H1 (cell line): ENCODE measurements at regions not wholly inside any gene's neighbourhood (a gene's known extent, or its start where the extent isn't known, plus 50 kb on each side); places are given as distances from the start of the nearest gene placed in this dataset.

ENCODE experiments used
- EZH2 ChIP-seq: fragments of 200-600 bp; sonication (generic); IDR thresholded peaks from 2 replicates; pipeline ENCODE4 v1.7.1; 2012; ENCODE audit warnings: low read depth, mild to moderate bottlenecking, moderate library complexity, low read length, inconsistent platforms; ENCODE audit not compliant: severe bottlenecking
- HDAC2 ChIP-seq, 2 experiments: fragments of 300-600 bp in 1 of 2; sonication (generic) in 1 of 2; IDR thresholded peaks; 2 replicates each; pipeline ENCODE4 v1.6.1; 2011 to 2012; ENCODE audit warnings: low read depth in 2 of 2, low read length in 2 of 2, mild to moderate bottlenecking in 2 of 2, moderate library complexity in 2 of 2, borderline replicate concordance in 1 of 2, inconsistent platforms in 1 of 2
- POLR2AphosphoS5 ChIP-seq: IDR thresholded peaks from 2 replicates; pipeline ENCODE4 v1.6.1; 2011; ENCODE audit warnings: low read depth, low read length
- SIN3A ChIP-seq, 2 experiments: IDR thresholded peaks in 1 of 2; conservative IDR thresholded peaks in 1 of 2; 2 replicates each; pipeline ENCODE4 v1.6.1; 2011 to 2012; ENCODE audit warnings: low read length in 2 of 2, improper control_type of control experiment in 1 of 2, low read depth in 1 of 2, mild to moderate bottlenecking in 1 of 2
- SIX5 ChIP-seq: IDR thresholded peaks from 2 replicates; pipeline ENCODE4 v1.6.1; 2011; ENCODE audit warnings: mild to moderate bottlenecking, low read depth, low read length
- TF ChIP-seq, protein P1 (sequence below), 3 experiments: IDR thresholded peaks; 1 replicate in 2 of 3; 2 replicates in 1 of 3; pipeline versions ENCODE4 v1.5.1 to v1.6.1; 2011; ENCODE audit warnings: low read length in 3 of 3, mild to moderate bottlenecking in 3 of 3, inconsistent platforms in 2 of 3, low read depth in 1 of 3, moderate library complexity in 1 of 3; ENCODE audit not compliant: insufficient read depth in 1 of 3; ENCODE audit errors: control extremely low read depth in 1 of 3
- TF ChIP-seq, protein P2 (sequence below): IDR thresholded peaks from 2 replicates; pipeline ENCODE4 v1.6.1; 2011; ENCODE audit warnings: low read length, improper control_type of control experiment
- TF ChIP-seq, protein P3 (sequence below): IDR thresholded peaks from 2 replicates; pipeline ENCODE4 v1.6.1; 2012; ENCODE audit warnings: inconsistent platforms

GRCh38 chr13:84234416-84234815, 352.1 kb upstream of the SLITRK1 start:
- TF ChIP-seq, protein P1, sequence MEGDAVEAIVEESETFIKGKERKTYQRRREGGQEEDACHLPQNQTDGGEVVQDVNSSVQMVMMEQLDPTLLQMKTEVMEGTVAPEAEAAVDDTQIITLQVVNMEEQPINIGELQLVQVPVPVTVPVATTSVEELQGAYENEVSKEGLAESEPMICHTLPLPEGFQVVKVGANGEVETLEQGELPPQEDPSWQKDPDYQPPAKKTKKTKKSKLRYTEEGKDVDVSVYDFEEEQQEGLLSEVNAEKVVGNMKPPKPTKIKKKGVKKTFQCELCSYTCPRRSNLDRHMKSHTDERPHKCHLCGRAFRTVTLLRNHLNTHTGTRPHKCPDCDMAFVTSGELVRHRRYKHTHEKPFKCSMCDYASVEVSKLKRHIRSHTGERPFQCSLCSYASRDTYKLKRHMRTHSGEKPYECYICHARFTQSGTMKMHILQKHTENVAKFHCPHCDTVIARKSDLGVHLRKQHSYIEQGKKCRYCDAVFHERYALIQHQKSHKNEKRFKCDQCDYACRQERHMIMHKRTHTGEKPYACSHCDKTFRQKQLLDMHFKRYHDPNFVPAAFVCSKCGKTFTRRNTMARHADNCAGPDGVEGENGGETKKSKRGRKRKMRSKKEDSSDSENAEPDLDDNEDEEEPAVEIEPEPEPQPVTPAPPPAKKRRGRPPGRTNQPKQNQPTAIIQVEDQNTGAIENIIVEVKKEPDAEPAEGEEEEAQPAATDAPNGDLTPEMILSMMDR (IDR thresholded peaks at IDR 0.05; ENCODE audit: control extremely low read depth in 1 of 3, insufficient read depth in 1 of 3, low read depth in 1 of 3, low read length in 3 of 3) = no peak
- TF ChIP-seq, protein P2, sequence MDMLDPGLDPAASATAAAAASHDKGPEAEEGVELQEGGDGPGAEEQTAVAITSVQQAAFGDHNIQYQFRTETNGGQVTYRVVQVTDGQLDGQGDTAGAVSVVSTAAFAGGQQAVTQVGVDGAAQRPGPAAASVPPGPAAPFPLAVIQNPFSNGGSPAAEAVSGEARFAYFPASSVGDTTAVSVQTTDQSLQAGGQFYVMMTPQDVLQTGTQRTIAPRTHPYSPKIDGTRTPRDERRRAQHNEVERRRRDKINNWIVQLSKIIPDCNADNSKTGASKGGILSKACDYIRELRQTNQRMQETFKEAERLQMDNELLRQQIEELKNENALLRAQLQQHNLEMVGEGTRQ = no peak
- no peak for TF ChIP-seq HDAC2 (IDR thresholded peaks at IDR 0.05; ENCODE audit: borderline replicate concordance in 1 of 2, low read depth in 2 of 2, low read length in 2 of 2)
- TF ChIP-seq, protein P3, sequence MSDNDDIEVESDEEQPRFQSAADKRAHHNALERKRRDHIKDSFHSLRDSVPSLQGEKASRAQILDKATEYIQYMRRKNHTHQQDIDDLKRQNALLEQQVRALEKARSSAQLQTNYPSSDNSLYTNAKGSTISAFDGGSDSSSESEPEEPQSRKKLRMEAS = no peak
- no peak for TF ChIP-seq SIX5
- no peak for TF ChIP-seq POLR2AphosphoS5
- TF ChIP-seq SIN3A (conservative IDR thresholded peaks at IDR 0.05 in 1 of 2, IDR thresholded peaks at IDR 0.05 in 1 of 2; ENCODE audit: low read depth in 1 of 2, low read length in 2 of 2) = no peak
- TF ChIP-seq EZH2 = no peak
